WTC11 (cell line): ENCODE measurements at regions not wholly inside any gene's neighbourhood (a gene's known extent, or its start where the extent isn't known, plus 50 kb on each side); places are given as distances from the start of the nearest gene placed in this dataset.

Source experiments
- ATAC-seq: fragments of 200-7000 bp; cut with Tn5 transposase; 2 replicates; pipeline ENCODE4 v1.10.0; 2021; ENCODE audit warnings: mild to moderate bottlenecking, moderate library complexity
- CTCF ChIA-PET: fragments of 300-600 bp; sonication (Branson Sonifier 250); formaldehyde crosslinking; loops from one replicate; lab custom pipeline; 2021; ENCODE audit warnings: antibody characterized with exemption; lab: Charles Lee
- POLR2A ChIA-PET: fragments of 350-600 bp; sonication (Branson Sonifier 250); formaldehyde crosslinking; loops from one replicate; lab custom pipeline; 2021; ENCODE audit warnings: antibody characterized with exemption; lab: Charles Lee
- DNase-seq: peaks from one replicate; pipeline ENCODE4 v3.0.0; 2021; ENCODE audit warnings: low spot score
- H3K27ac Mint-ChIP-seq: 2 replicates; pipeline ENCODE4 v1.8.0; 2021; ENCODE audit warnings: mixed read lengths
- H3K27me3 Mint-ChIP-seq: 2 replicates; pipeline ENCODE4 v1.8.0; 2021; ENCODE audit warnings: low read depth, mild to moderate bottlenecking, moderate library complexity, mixed read lengths
- H3K36me3 Mint-ChIP-seq: 2 replicates; pipeline ENCODE4 v1.8.0; 2021; ENCODE audit warnings: mixed read lengths
- H3K4me1 Mint-ChIP-seq: 2 replicates; pipeline ENCODE4 v1.8.0; 2022; ENCODE audit warnings: mixed read lengths
- H3K4me3 Mint-ChIP-seq: 2 replicates; pipeline ENCODE4 v1.8.0; 2021; ENCODE audit warnings: mild to moderate bottlenecking, moderate library complexity, mixed read lengths
- H3K9me3 Mint-ChIP-seq: 2 replicates; pipeline ENCODE4 v1.8.0; 2021; ENCODE audit warnings: mixed read lengths
- GABPB1 ChIP-seq: sonication (generic); formaldehyde crosslinking; IDR thresholded peaks from 2 replicates; pipeline ENCODE4 v1.8.1; 2023; ENCODE audit warnings: mild to moderate bottlenecking, missing genetic modification reagents
- JAZF1 ChIP-seq: fragments of 250-450 bp; sonication (Bioruptor Pico); IDR thresholded peaks from 2 replicates; pipeline ENCODE4 v1.9.0; 2021; ENCODE audit warnings: moderate library complexity, mild to moderate bottlenecking, inconsistent platforms
- MXD4 ChIP-seq: fragments of 250-450 bp; sonication (Bioruptor Pico); IDR thresholded peaks from 2 replicates; pipeline ENCODE4 v1.8.0; 2021; ENCODE audit warnings: mild to moderate bottlenecking, moderate library complexity, borderline replicate concordance
- MYBL2 ChIP-seq: sonication (generic); formaldehyde crosslinking; IDR thresholded peaks from 2 replicates; pipeline ENCODE4 v1.8.1; 2023; ENCODE audit warnings: mild to moderate bottlenecking, moderate library complexity, missing genetic modification reagents
- NFE2L1 ChIP-seq: sonication (generic); formaldehyde crosslinking; IDR thresholded peaks from 2 replicates; pipeline ENCODE4 v1.8.1; 2023; ENCODE audit warnings: missing genetic modification reagents
- NFYB ChIP-seq: sonication (generic); formaldehyde crosslinking; conservative IDR thresholded peaks from 2 replicates; pipeline ENCODE4 v1.8.0; 2022; ENCODE audit warnings: low read depth, missing genetic modification reagents
- SMAD4 ChIP-seq: sonication (generic); formaldehyde crosslinking; IDR thresholded peaks from 2 replicates; pipeline ENCODE4 v1.8.0; 2022; ENCODE audit warnings: mild to moderate bottlenecking, missing genetic modification reagents
- ZBTB21 ChIP-seq: sonication (generic); formaldehyde crosslinking; IDR thresholded peaks from 2 replicates; pipeline ENCODE4 v1.8.1; 2023; ENCODE audit warnings: mild to moderate bottlenecking, missing genetic modification reagents, borderline replicate concordance
- ZNF671 ChIP-seq: fragments of 250-450 bp; sonication (Bioruptor Pico); IDR thresholded peaks from 2 replicates; pipeline ENCODE4 v1.8.0; 2021; ENCODE audit warnings: mild to moderate bottlenecking
- TF ChIP-seq, protein P1 (sequence below): sonication (generic); formaldehyde crosslinking; IDR thresholded peaks from 2 replicates; pipeline ENCODE4 v1.8.1; 2023; ENCODE audit warnings: mild to moderate bottlenecking, missing genetic modification reagents
- TF ChIP-seq, protein P2 (sequence below): sonication (generic); formaldehyde crosslinking; IDR thresholded peaks from 2 replicates; pipeline ENCODE4 v1.8.0; 2023; ENCODE audit warnings: missing genetic modification reagents
- TF ChIP-seq, protein P3 (sequence below): fragments of 200-600 bp; IDR thresholded peaks from 2 replicates; pipeline ENCODE4 v1.8.0; 2022; ENCODE audit warnings: antibody characterized with exemption
- TF ChIP-seq, protein P4 (sequence below): sonication (generic); formaldehyde crosslinking; IDR thresholded peaks from 2 replicates; pipeline ENCODE4 v1.8.1; 2022; ENCODE audit warnings: missing genetic modification reagents, borderline replicate concordance
- TF ChIP-seq, protein P5 (sequence below): sonication (generic); formaldehyde crosslinking; IDR thresholded peaks from 2 replicates; pipeline ENCODE4 v1.8.1; 2023; ENCODE audit warnings: mild to moderate bottlenecking, missing genetic modification reagents
- TF ChIP-seq, protein P6 (sequence below): sonication (generic); formaldehyde crosslinking; IDR thresholded peaks from 2 replicates; pipeline ENCODE4 v1.8.0; 2022; ENCODE audit warnings: mild to moderate bottlenecking, missing genetic modification reagents
- TF ChIP-seq, protein P7 (sequence below): sonication (generic); formaldehyde crosslinking; IDR thresholded peaks from 2 replicates; pipeline ENCODE4 v1.8.1; 2022; ENCODE audit warnings: low read depth, missing genetic modification reagents, borderline replicate concordance
- TF ChIP-seq, protein P8 (sequence below): sonication (generic); formaldehyde crosslinking; IDR thresholded peaks from 2 replicates; pipeline ENCODE4 v1.8.1; 2022; ENCODE audit warnings: mild to moderate bottlenecking, moderate library complexity, missing genetic modification reagents

DNA sequence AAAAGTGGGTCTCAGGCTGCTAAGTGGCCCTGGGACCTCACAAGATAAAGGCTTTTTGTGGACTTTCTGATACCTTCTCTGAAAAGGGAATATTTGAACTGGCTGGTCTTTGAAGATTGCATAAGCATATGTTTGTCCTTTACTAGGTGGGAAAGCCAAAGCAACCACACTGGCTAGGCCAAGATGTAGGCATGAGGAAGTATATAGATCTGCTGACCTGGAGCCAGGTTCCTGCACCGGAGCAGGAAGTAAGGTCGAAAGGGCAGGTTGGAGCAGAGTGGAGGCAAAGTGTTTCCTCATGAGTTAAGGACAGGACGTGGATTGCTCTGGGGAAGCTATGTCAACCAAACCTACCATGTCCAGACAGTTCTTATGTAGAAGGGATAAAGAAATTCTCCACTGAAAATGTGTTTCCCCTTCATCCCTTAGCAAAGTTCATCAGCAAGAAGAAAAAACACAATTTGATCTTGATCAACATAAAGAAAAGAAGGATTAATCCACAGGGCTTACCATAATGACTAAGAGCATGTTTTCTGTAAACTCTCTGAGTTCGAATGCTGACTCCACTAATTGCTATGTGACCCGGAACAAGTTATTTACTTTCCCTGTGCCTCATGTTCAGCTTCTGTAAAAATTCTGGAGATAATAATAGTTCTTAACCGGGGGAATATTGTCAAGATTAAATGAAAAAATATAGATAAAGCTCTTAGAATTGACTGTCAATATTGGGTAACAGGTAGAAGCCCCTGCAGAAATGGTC lies 156.1 kb upstream of the SRD5A2 start:
- no peak overlapping the region for H3K27ac Mint-ChIP-seq
- H3K36me3 Mint-ChIP-seq: no peaks in the 10 kb centered on the region
- no peak for ATAC-seq
- H3K27me3 Mint-ChIP-seq: peaks cover 7% of the 10 kb centered on the region
- H3K4me1 Mint-ChIP-seq: no peaks in the 10 kb centered on the region
- no peak for DNase-seq
- peaks cover 18% of the 10 kb centered on the region for H3K9me3 Mint-ChIP-seq
- ChIA-PET CTCF (no interaction called here), POLR2A (no interaction called here)
- TF ChIP-seq, protein P1, sequence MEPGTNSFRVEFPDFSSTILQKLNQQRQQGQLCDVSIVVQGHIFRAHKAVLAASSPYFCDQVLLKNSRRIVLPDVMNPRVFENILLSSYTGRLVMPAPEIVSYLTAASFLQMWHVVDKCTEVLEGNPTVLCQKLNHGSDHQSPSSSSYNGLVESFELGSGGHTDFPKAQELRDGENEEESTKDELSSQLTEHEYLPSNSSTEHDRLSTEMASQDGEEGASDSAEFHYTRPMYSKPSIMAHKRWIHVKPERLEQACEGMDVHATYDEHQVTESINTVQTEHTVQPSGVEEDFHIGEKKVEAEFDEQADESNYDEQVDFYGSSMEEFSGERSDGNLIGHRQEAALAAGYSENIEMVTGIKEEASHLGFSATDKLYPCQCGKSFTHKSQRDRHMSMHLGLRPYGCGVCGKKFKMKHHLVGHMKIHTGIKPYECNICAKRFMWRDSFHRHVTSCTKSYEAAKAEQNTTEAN: no peak
- TF ChIP-seq MXD4 (CRISPR knock-in tag) (no peak), SMAD4 (no peak), MYBL2 (CRISPR knock-in tag) (no peak), ZBTB21 (CRISPR knock-in tag) (no peak)
- TF ChIP-seq, protein P2, sequence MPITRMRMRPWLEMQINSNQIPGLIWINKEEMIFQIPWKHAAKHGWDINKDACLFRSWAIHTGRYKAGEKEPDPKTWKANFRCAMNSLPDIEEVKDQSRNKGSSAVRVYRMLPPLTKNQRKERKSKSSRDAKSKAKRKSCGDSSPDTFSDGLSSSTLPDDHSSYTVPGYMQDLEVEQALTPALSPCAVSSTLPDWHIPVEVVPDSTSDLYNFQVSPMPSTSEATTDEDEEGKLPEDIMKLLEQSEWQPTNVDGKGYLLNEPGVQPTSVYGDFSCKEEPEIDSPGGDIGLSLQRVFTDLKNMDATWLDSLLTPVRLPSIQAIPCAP (CRISPR knock-in tag): no peak
- TF ChIP-seq, protein P3, sequence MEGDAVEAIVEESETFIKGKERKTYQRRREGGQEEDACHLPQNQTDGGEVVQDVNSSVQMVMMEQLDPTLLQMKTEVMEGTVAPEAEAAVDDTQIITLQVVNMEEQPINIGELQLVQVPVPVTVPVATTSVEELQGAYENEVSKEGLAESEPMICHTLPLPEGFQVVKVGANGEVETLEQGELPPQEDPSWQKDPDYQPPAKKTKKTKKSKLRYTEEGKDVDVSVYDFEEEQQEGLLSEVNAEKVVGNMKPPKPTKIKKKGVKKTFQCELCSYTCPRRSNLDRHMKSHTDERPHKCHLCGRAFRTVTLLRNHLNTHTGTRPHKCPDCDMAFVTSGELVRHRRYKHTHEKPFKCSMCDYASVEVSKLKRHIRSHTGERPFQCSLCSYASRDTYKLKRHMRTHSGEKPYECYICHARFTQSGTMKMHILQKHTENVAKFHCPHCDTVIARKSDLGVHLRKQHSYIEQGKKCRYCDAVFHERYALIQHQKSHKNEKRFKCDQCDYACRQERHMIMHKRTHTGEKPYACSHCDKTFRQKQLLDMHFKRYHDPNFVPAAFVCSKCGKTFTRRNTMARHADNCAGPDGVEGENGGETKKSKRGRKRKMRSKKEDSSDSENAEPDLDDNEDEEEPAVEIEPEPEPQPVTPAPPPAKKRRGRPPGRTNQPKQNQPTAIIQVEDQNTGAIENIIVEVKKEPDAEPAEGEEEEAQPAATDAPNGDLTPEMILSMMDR: no peak
- TF ChIP-seq, protein P4, sequence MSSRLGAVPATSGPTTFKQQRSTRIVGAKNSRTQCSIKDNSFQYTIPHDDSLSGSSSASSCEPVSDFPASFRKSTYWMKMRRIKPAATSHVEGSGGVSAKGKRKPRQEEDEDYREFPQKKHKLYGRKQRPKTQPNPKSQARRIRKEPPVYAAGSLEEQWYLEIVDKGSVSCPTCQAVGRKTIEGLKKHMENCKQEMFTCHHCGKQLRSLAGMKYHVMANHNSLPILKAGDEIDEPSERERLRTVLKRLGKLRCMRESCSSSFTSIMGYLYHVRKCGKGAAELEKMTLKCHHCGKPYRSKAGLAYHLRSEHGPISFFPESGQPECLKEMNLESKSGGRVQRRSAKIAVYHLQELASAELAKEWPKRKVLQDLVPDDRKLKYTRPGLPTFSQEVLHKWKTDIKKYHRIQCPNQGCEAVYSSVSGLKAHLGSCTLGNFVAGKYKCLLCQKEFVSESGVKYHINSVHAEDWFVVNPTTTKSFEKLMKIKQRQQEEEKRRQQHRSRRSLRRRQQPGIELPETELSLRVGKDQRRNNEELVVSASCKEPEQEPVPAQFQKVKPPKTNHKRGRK (CRISPR knock-in tag): no peak
- TF ChIP-seq, protein P5, sequence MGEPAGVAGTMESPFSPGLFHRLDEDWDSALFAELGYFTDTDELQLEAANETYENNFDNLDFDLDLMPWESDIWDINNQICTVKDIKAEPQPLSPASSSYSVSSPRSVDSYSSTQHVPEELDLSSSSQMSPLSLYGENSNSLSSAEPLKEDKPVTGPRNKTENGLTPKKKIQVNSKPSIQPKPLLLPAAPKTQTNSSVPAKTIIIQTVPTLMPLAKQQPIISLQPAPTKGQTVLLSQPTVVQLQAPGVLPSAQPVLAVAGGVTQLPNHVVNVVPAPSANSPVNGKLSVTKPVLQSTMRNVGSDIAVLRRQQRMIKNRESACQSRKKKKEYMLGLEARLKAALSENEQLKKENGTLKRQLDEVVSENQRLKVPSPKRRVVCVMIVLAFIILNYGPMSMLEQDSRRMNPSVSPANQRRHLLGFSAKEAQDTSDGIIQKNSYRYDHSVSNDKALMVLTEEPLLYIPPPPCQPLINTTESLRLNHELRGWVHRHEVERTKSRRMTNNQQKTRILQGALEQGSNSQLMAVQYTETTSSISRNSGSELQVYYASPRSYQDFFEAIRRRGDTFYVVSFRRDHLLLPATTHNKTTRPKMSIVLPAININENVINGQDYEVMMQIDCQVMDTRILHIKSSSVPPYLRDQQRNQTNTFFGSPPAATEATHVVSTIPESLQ (CRISPR knock-in tag): no peak
- no peak overlapping the region for H3K4me3 Mint-ChIP-seq

DNA sequence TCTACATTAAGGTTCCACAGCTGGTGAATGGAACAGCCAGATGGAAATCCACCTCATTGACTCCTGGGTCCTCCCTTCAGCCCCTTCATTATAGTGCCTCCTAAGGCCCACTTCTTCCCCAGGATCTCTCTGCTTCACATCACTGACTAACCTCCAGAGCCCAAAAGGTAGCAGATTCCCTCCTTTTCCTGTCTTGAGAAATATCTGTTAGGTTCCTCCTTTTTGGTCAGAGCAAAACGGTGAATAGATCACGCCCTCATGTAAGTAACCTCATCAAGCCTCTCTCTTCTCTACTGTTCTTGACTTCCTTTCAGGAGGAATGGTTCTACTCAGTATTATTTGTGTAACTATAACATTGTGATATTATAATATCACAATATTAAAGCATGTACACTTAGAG lies 155.0 kb upstream of the SRD5A2 start:
- no peak for TF ChIP-seq SMAD4
- Mint-ChIP-seq H3K27me3 (peaks cover 7% of the 10 kb centered on the region), H3K27ac (no peak overlapping the region), H3K36me3 (no peaks in the 10 kb centered on the region), H3K9me3 (peaks cover 21% of the 10 kb centered on the region), H3K4me1 (no peaks in the 10 kb centered on the region), H3K4me3 (no peak overlapping the region)
- ChIA-PET POLR2A (no interaction called here), CTCF (no interaction called here)
- no peak for DNase-seq
- no peak for ATAC-seq

DNA sequence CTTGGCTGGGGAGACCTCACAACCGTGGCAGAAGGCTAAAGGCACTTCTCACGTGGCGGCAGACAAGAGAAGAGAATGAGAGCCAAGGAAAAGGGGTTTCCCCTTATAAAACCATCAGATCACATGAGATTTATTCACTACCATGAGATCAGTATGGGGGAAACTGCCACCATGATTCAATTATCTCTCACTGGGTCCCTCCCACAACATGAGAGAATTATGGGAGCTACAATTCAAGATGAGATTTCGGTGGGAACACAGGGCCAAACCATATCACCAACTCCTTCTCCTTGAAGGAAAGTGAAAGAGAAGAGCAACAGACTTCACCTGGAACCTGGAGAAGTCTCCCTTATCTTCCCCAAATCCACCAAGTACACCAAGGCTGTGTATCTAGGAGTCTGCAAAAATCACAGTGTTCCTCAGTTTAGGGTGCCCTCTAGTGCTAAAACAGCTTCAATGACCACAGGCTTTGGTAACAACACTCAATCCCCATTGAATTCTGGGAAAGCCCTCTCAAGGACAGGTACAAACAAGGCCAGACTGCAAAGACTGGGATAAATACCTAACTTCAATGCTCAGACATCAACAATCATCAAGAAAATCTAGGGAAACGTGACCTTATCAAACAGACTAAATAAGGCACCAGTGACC lies 148.8 kb upstream of the SRD5A2 start:
- no peak for DNase-seq
- peaks cover 28% of the 10 kb centered on the region for H3K9me3 Mint-ChIP-seq
- no peaks in the 10 kb centered on the region for H3K27me3 Mint-ChIP-seq
- H3K27ac Mint-ChIP-seq: no peak overlapping the region
- no peaks in the 10 kb centered on the region for H3K36me3 Mint-ChIP-seq
- H3K4me3 Mint-ChIP-seq: no peak overlapping the region
- POLR2A ChIA-PET: no interaction called here
- peak; percentile 99 for ATAC-seq
- CTCF ChIA-PET: interaction anchor here (0.6 to 2.5 kb wide), 6 partner anchors 37 to 396 kb away, joined by 3 to 19 read pairs (median 4); no protein-coding TSS in a partner anchor
- peaks cover 4% of the 10 kb centered on the region for H3K4me1 Mint-ChIP-seq
- TF ChIP-seq, protein P6, sequence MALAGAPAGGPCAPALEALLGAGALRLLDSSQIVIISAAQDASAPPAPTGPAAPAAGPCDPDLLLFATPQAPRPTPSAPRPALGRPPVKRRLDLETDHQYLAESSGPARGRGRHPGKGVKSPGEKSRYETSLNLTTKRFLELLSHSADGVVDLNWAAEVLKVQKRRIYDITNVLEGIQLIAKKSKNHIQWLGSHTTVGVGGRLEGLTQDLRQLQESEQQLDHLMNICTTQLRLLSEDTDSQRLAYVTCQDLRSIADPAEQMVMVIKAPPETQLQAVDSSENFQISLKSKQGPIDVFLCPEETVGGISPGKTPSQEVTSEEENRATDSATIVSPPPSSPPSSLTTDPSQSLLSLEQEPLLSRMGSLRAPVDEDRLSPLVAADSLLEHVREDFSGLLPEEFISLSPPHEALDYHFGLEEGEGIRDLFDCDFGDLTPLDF: no peak
- TF ChIP-seq, protein P7, sequence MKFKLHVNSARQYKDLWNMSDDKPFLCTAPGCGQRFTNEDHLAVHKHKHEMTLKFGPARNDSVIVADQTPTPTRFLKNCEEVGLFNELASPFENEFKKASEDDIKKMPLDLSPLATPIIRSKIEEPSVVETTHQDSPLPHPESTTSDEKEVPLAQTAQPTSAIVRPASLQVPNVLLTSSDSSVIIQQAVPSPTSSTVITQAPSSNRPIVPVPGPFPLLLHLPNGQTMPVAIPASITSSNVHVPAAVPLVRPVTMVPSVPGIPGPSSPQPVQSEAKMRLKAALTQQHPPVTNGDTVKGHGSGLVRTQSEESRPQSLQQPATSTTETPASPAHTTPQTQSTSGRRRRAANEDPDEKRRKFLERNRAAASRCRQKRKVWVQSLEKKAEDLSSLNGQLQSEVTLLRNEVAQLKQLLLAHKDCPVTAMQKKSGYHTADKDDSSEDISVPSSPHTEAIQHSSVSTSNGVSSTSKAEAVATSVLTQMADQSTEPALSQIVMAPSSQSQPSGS (CRISPR knock-in tag): no peak
- TF ChIP-seq GABPB1 (CRISPR knock-in tag): no peak
- TF ChIP-seq NFYB (CRISPR knock-in tag): no peak
- no peak for TF ChIP-seq JAZF1 (CRISPR knock-in tag)
- TF ChIP-seq, protein P4 (CRISPR knock-in tag): no peak
- TF ChIP-seq, protein P8, sequence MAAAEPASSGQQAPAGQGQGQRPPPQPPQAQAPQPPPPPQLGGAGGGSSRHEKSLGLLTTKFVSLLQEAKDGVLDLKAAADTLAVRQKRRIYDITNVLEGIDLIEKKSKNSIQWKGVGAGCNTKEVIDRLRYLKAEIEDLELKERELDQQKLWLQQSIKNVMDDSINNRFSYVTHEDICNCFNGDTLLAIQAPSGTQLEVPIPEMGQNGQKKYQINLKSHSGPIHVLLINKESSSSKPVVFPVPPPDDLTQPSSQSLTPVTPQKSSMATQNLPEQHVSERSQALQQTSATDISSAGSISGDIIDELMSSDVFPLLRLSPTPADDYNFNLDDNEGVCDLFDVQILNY: no peak
- no peak for TF ChIP-seq NFE2L1
- no peak for TF ChIP-seq ZNF671 (CRISPR knock-in tag)
